ENCODE measurements at regions not wholly inside any gene's neighbourhood (a gene's known extent, or its start where the extent isn't known, plus 50 kb on each side); places are given as distances from the start of the nearest gene placed in this dataset.
"Not testable (repeated sequence)": the region's sequence is repeated elsewhere in the genome, so short reads cannot be mapped to it uniquely, and the experiment has no call there.

DNA sequence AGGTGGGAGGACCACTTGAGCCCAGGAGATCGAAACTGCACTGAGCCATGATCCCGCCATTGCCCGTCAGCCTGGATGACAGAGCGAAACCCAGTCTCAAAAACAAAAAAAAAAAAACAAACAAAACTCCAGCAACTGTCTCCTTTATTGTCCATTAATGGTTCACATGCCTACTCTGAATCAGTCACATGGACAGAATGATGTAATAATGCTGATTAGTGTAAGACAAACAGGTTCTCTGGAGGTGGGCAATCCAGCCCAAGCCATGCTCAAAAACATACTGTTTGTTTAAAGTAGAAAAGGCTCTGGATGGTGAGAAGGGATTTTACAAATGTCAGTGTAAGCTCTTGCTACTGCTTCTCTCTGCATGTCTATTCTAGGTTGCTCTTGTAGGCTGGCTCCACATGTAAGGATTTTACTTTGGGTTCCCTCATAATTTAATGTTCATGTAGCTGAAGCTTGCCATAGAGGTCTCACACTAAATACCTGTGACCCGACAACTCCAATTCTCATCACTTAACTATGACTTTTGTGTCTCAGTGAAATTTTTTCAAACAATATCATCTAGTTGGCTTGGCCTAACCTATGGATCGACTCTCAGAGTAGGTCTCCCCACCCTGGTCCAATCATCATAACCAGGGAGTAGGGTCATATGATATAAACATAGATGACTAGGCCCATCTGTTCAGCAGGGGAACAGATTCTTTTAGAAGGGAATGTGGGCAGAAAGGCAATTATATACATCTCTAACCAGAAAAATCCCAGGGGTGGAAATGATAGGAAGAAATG, 83.9 kb upstream of the SLC39A10 start:
- Histone ChIP-seq H3K4me3 (ENCODE audit: low read length) (no peak overlapping the region), H3K36me3 (ENCODE audit: control insufficient read depth, insufficient read depth, low read length) (no peaks in the 10 kb centered on the region), H3K27me3 (ENCODE audit: control insufficient read depth, insufficient read depth, low read length) (no peaks in the 10 kb centered on the region), H3K4me1 (ENCODE audit: control insufficient read depth, insufficient read depth, low read length) (no peaks in the 10 kb centered on the region), H3K9me3 (ENCODE audit: control insufficient read depth, insufficient read depth, low read length) (no peaks in the 10 kb centered on the region), H3K27ac (ENCODE audit: low read length) (no peak overlapping the region)
- WGBS (ENCODE audit: insufficient coverage, insufficient read length) = no CpG with 5 or more reads among the region's 6 CpGs
- no peak for DNase-seq (ENCODE audit: low read depth, low spot score)

DNA sequence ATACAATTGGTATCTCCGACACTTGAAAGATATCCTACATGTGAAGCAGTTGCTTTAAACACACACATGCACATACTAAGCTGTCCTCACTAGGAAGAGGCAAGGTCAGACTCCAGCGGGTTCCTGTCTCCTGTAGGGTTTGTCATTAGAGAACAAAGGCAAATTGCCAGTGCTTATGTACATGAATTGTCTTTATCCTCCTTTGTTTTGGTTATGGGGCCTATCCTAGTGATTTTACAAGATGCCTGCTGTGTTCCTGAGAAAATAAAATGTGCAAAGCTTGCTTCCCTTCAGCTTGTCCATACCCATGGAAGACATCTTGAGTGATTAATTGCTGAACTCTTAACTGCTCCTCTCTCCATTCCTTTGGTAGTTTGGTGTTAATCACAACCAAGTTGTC, 86.7 kb upstream of the SLC39A10 start:
- H3K4me3 ChIP-seq (ENCODE audit: low read length) = no peak overlapping the region
- no CpG with 5 or more reads among the region's 2 CpGs for WGBS (ENCODE audit: insufficient coverage, insufficient read length)
- DNase-seq (ENCODE audit: low read depth, low spot score) = no peak
- H3K27ac ChIP-seq (ENCODE audit: low read length) = no peak overlapping the region
- no peaks in the 10 kb centered on the region for H3K9me3 ChIP-seq (ENCODE audit: control insufficient read depth, insufficient read depth, low read length)
- no peaks in the 10 kb centered on the region for H3K4me1 ChIP-seq (ENCODE audit: control insufficient read depth, insufficient read depth, low read length)
- no peaks in the 10 kb centered on the region for H3K36me3 ChIP-seq (ENCODE audit: control insufficient read depth, insufficient read depth, low read length)
- H3K27me3 ChIP-seq (ENCODE audit: control insufficient read depth, insufficient read depth, low read length) = no peaks in the 10 kb centered on the region

DNA sequence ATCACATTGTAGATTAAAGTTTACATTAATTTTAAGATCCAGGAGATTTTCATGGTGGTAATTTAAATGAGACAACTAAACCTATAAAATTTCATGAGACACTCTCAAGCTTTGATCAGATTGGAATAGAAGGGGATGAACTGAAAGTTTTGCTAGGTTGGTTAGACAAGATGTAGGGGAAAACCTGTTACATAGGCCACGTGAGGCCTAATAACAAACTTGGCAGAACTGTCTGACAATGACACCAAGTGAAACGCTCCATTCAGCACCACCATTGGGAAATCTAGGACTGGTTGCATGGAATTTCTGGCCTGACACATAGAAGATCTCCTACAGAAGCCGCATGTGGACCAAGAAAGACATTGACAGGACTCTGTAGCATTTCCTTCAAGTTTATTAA, 87.8 kb upstream of the SLC39A10 start:
- no peaks in the 10 kb centered on the region for H3K27me3 ChIP-seq (ENCODE audit: control insufficient read depth, insufficient read depth, low read length)
- WGBS (ENCODE audit: insufficient coverage, insufficient read length) = no CpG with 5 or more reads among the region's 3 CpGs
- H3K36me3 ChIP-seq (ENCODE audit: control insufficient read depth, insufficient read depth, low read length) = no peaks in the 10 kb centered on the region
- H3K4me3 ChIP-seq (ENCODE audit: low read length) = no peak overlapping the region
- H3K27ac ChIP-seq (ENCODE audit: low read length) = no peak overlapping the region
- DNase-seq (ENCODE audit: low read depth, low spot score) = no peak
- H3K4me1 ChIP-seq (ENCODE audit: control insufficient read depth, insufficient read depth, low read length) = no peaks in the 10 kb centered on the region
- H3K9me3 ChIP-seq (ENCODE audit: control insufficient read depth, insufficient read depth, low read length) = no peaks in the 10 kb centered on the region

DNA sequence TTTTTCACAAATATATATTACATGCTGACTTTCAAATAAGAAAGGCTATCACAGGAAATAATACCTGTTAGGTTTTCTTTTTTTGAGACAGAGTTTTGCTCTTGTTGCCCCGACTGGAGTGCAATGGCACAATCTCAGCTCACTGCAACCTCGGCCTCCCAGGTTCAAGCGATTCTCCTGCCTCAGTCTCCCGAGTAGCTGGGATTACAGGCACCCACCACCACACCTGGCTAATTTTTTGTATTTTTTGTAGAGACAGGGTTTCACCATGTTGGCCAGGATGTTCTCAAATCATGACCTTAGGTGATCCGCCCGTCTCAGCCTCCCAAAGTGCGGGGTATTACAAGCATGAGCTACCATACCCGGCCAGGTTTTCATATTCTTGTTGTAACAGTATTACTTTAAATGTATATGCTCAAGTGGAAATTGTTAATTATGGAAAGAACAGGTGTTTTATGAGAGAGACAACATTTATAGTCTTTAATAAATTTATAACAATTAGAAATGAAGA, 92.3 kb upstream of the SLC39A10 start:
- H3K27ac ChIP-seq (ENCODE audit: low read length) = not testable (repeated sequence)

DNA sequence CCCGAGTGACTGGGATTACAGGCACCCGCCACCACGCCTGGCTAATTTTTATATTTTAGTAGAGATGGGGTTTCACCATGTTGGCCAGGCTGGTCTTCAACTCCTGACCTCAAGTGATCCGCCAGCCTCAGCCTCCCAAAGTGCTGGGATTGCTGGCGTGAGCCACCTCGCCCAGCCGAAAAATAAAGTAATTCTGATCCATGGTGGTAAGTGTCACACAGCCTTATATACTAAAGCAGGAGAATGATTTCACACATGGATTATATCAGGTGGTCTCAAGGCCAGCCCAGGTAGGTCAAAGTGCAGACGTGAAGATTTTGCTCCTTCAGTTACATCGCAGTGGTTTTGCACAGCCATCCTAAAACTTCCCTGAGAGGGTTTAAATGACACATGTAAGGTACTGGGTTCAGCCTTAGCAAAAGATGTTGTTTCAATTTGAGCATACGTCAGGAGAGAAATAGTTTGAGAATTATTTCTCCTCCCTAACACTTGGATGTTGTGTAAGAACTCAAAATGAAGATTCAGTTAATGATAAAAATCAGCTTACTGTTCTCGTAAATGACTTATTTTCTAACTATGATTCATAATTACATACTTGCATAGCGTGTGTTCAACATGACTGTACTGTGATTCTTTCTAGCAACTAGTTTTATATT, 93.0 kb upstream of the SLC39A10 start:
- Histone ChIP-seq H3K27me3 (ENCODE audit: control insufficient read depth, insufficient read depth, low read length) (no peaks in the 10 kb centered on the region), H3K4me1 (ENCODE audit: control insufficient read depth, insufficient read depth, low read length) (peaks cover 2% of the 10 kb centered on the region; the same call in 1 of the 2 replicates), H3K9me3 (ENCODE audit: control insufficient read depth, insufficient read depth, low read length) (no peaks in the 10 kb centered on the region), H3K4me3 (ENCODE audit: low read length) (no peak overlapping the region), H3K27ac (ENCODE audit: low read length) (no peak overlapping the region), H3K36me3 (ENCODE audit: control insufficient read depth, insufficient read depth, low read length) (no peaks in the 10 kb centered on the region)
- no peak for DNase-seq (ENCODE audit: low read depth, low spot score)
- no CpG with 5 or more reads among the region's 12 CpGs for WGBS (ENCODE audit: insufficient coverage, insufficient read length)

More for the DNA sequence above, 92.3 kb upstream of the SLC39A10 start:
- not testable (repeated sequence) for H3K4me1 ChIP-seq (ENCODE audit: control insufficient read depth, insufficient read depth, low read length); H3K36me3 ChIP-seq (ENCODE audit: control insufficient read depth, insufficient read depth, low read length); H3K4me3 ChIP-seq (ENCODE audit: low read length); H3K9me3 ChIP-seq (ENCODE audit: control insufficient read depth, insufficient read depth, low read length); DNase-seq (ENCODE audit: low read depth, low spot score); H3K27me3 ChIP-seq (ENCODE audit: control insufficient read depth, insufficient read depth, low read length)
- WGBS (ENCODE audit: insufficient coverage, insufficient read length) = no CpG with 5 or more reads among the region's 8 CpGs

DNA sequence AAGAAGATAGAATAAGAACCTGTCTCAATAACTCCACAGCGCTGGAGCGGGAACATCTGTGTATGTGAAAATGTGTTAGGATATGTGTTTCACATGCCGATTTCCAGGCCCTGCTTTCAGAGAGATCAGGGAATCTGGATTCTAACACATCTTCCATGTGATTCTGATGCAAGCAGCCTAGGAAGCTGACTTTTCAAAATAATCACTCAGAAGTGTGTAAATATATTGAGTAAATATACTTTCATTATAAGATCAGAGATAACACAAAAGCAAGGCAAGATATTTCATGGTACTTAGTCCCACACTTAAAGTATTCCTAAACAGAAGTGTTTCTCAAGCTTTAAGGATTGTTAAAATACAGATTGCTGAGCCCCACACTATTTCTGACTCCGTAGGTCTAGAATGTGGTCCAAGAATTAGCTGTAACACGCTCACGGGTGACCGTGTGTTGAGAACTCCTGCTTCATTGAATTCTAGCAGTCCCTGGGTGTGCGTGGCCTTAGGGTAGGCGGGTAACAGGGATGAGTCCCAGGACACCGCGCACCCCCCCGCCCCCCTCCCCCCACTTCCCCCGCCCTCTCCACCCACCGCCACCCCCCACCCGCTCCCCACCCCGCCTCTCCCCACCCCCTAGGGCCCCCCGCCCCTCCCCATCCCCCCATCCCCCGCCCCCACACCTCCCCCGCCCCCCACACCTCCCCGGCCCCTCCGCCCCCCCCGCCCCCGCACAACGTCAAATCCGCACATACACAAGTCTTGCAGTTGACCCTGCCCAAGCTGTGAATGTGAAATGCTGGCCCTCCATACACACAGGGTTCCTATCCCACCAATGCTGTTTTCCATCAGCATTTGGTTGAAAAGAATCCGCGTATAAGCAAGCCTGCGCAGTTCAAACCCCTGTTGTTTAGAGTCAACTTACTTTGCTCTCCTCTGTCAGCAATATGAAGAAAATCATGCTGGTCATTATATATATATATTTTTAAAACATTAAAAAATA, 94.2 kb upstream of the SLC39A10 start:
- Histone ChIP-seq H3K27ac (ENCODE audit: low read length) (no peak overlapping the region), H3K9me3 (ENCODE audit: control insufficient read depth, insufficient read depth, low read length) (no peaks in the 10 kb centered on the region), H3K4me1 (ENCODE audit: control insufficient read depth, insufficient read depth, low read length) (peaks cover 2% of the 10 kb centered on the region; the same call in 1 of the 2 replicates), H3K36me3 (ENCODE audit: control insufficient read depth, insufficient read depth, low read length) (no peaks in the 10 kb centered on the region), H3K4me3 (ENCODE audit: low read length) (no peak overlapping the region), H3K27me3 (ENCODE audit: control insufficient read depth, insufficient read depth, low read length) (no peaks in the 10 kb centered on the region)
- no peak for DNase-seq (ENCODE audit: low read depth, low spot score)
- WGBS (ENCODE audit: insufficient coverage, insufficient read length) = no CpG with 5 or more reads among the region's 28 CpGs

DNA sequence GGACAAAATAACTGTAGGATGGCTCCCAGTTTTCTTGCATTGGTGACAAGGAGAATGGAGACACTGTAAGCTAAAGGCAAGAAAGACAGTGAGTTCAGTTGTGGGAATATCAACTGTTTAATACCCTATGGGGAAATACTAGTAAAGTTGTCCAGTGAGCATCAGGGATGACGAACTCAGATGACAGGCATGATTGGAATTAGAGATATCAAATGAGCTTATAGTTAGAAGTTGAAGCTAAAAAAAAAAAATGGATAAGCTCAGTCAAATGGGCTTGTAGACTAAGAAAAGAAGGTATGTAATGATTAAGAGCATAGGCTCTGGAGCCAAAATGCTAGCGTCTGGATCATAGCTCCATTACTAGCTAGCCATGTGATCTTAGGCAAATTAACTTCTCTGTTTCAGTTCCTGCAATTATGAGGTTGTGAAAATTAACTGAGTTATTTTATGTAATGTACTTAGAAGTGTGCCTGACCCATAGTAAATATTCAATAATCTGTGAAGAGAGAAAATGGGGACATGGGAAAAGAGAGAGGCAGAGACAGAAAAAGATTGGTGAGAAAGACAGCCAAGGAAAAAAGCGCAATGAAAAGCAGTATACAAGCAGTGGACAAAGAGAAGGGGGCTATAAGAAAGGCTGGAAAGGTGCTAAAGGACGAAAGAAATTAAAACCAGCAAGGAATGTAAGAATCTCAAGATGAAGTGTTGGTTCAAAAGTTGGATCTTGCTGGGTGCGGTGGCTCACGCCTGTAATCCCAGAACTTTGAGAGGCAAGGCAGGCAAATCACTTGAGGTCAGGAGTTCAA, 95.7 kb upstream of the SLC39A10 start:
- Histone ChIP-seq H3K9me3 (ENCODE audit: control insufficient read depth, insufficient read depth, low read length) (no peaks in the 10 kb centered on the region), H3K4me3 (ENCODE audit: low read length) (no peak overlapping the region), H3K27ac (ENCODE audit: low read length) (no peak overlapping the region), H3K27me3 (ENCODE audit: control insufficient read depth, insufficient read depth, low read length) (no peaks in the 10 kb centered on the region), H3K4me1 (ENCODE audit: control insufficient read depth, insufficient read depth, low read length) (peaks cover 2% of the 10 kb centered on the region; the same call in 1 of the 2 replicates), H3K36me3 (ENCODE audit: control insufficient read depth, insufficient read depth, low read length) (no peaks in the 10 kb centered on the region)
- WGBS (ENCODE audit: insufficient coverage, insufficient read length) = no CpG with 5 or more reads among the region's 6 CpGs
- DNase-seq (ENCODE audit: low read depth, low spot score) = no peak

DNA sequence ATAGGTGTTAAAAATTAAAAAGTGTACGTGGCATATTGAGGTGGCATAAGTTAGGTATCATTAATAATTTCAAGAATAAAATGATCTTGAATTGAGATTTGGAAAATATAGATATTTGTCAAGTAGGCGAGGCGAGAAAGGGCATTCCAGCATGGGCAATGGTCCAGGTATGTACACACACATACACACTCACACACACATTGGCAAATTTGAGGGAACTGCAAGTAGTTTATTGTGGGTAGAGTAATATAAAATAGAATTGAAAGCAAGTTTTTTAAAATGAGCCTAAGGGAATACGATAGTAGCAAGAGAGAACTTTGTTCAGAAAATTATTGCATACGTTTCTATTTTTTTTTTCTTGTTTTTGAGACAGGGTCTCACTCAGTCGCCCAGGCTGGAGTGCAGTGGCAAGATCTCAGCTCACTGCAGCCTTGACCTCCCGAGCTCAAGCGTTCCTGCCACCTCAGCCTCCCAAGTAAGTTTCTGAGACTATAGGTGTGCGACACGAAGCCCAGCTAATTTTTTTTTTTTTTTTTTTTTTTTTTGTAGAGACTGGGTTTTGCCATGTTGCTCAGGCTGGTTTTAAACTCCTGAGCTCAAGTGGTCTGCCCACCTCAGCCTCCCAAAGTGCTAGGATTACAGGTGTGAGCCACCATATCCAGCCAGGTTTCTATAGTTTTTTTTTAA, 96.7 kb upstream of the SLC39A10 start:
- no peak for DNase-seq (ENCODE audit: low read depth, low spot score)
- Histone ChIP-seq H3K36me3 (ENCODE audit: control insufficient read depth, insufficient read depth, low read length) (no peaks in the 10 kb centered on the region), H3K4me1 (ENCODE audit: control insufficient read depth, insufficient read depth, low read length) (peaks cover 2% of the 10 kb centered on the region; the same call in 1 of the 2 replicates), H3K9me3 (ENCODE audit: control insufficient read depth, insufficient read depth, low read length) (no peaks in the 10 kb centered on the region), H3K27me3 (ENCODE audit: control insufficient read depth, insufficient read depth, low read length) (no peaks in the 10 kb centered on the region), H3K27ac (ENCODE audit: low read length) (no peak overlapping the region), H3K4me3 (ENCODE audit: low read length) (no peak overlapping the region)
- WGBS (ENCODE audit: insufficient coverage, insufficient read length) = 100% methylated on average over 1 of the region's 10 CpGs

DNA sequence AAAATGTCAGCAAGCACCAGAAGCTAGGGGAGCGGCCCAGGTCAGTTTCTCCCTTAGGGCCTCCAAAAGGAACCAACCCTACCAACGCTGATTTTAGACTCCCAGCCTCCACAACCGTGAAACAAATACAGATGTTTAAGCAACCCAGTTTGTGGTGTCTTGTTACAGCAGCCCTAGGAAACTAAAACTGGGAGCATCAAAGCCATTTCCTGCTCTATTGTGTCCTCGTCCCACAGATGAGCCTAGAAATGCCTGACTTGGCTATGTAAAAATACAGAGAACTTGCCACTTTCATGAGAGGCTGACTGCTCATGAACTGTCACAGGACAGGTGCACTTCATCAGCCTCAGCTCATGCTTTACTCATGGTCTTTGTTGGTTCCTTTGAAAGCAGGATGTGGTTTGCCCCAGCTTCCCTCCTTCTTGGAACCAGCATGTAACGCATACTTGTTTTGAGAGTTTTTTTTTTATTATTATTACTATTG, 97.6 kb upstream of the SLC39A10 start:
- Histone ChIP-seq H3K27me3 (ENCODE audit: control insufficient read depth, insufficient read depth, low read length) (no peaks in the 10 kb centered on the region), H3K4me3 (ENCODE audit: low read length) (no peak overlapping the region), H3K27ac (ENCODE audit: low read length) (no peak overlapping the region), H3K9me3 (ENCODE audit: control insufficient read depth, insufficient read depth, low read length) (no peaks in the 10 kb centered on the region), H3K4me1 (ENCODE audit: control insufficient read depth, insufficient read depth, low read length) (peaks cover 2% of the 10 kb centered on the region; the same call in 1 of the 2 replicates), H3K36me3 (ENCODE audit: control insufficient read depth, insufficient read depth, low read length) (no peaks in the 10 kb centered on the region)
- peak; percentile 27 for DNase-seq (ENCODE audit: low read depth, low spot score)
- WGBS (ENCODE audit: insufficient coverage, insufficient read length) = no CpG with 5 or more reads among the region's 5 CpGs

Data from iPS DF 6.9 (cell line).